ENCODE measurements at regions not wholly inside any gene's neighbourhood (a gene's known extent, or its start where the extent isn't known, plus 50 kb on each side); places are given as distances from the start of the nearest gene placed in this dataset.

GRCh38 chr21:19724081-19724480 is 1274.1 kb upstream of the NCAM2 start:
- DNase-seq = no peak

GRCh38 chr21:19731251-19731650 is 1267.0 kb upstream of the NCAM2 start:
- no peak for DNase-seq

GRCh38 chr21:19759836-19760235 is 1238.4 kb upstream of the NCAM2 start:
- DNase-seq = no peak

- no peak for DNase-seq
Observed at GRCh38 chr21:19767546-19767945, 1230.7 kb upstream of the NCAM2 start.

- no peak for DNase-seq
Observed at GRCh38 chr21:19771881-19772280, 1226.3 kb upstream of the NCAM2 start.

GRCh38 chr21:19776076-19776475 is 1222.1 kb upstream of the NCAM2 start:
- no peak for DNase-seq

- DNase-seq = no peak
Observed at GRCh38 chr21:19781881-19782652, 1216.1 kb upstream of the NCAM2 start.

- DNase-seq = no peak
Observed at GRCh38 chr21:19785941-19786340, 1212.3 kb upstream of the NCAM2 start.

GRCh38 chr21:19792004-19792403 is 1206.2 kb upstream of the NCAM2 start:
- no peak for DNase-seq

- DNase-seq = no peak
Observed at GRCh38 chr21:19807201-19807600, 1191.0 kb upstream of the NCAM2 start.

- no peak for DNase-seq
Observed at GRCh38 chr21:19810779-19811178, 1187.4 kb upstream of the NCAM2 start.

- no peak for DNase-seq
Observed at GRCh38 chr21:19830446-19830845, 1167.8 kb upstream of the NCAM2 start.

- DNase-seq = no peak
Observed at GRCh38 chr21:19832551-19832950, 1165.7 kb upstream of the NCAM2 start.

- DNase-seq = no peak
Observed at GRCh38 chr21:19833082-19833481, 1165.1 kb upstream of the NCAM2 start.

GRCh38 chr21:19842601-19843000 is 1155.6 kb upstream of the NCAM2 start:
- DNase-seq = no peak

- DNase-seq = no peak
Observed at GRCh38 chr21:19844334-19844733, 1153.9 kb upstream of the NCAM2 start.

GRCh38 chr21:19850157-19850556 is 1148.1 kb upstream of the NCAM2 start:
- DNase-seq = no peak

- no peak for DNase-seq
Observed at GRCh38 chr21:19853061-19853460, 1145.1 kb upstream of the NCAM2 start.

GRCh38 chr21:19853709-19854575 is 1144.3 kb upstream of the NCAM2 start:
- peak; percentile 34 for DNase-seq

- no peak for DNase-seq
Observed at GRCh38 chr21:19855522-19855921, 1142.7 kb upstream of the NCAM2 start.

- no peak for DNase-seq
Observed at GRCh38 chr21:19864476-19864875, 1133.7 kb upstream of the NCAM2 start.

GRCh38 chr21:19870682-19871081 is 1127.5 kb upstream of the NCAM2 start:
- DNase-seq = no peak

- no peak for DNase-seq
Observed at GRCh38 chr21:19874521-19874920, 1123.7 kb upstream of the NCAM2 start.

GRCh38 chr21:19878133-19878532 is 1120.1 kb upstream of the NCAM2 start:
- no peak for DNase-seq

Measured in femur (tissue), 1 donor.